Body of pancreas (tissue), 4 donors: ENCODE measurements at regions not wholly inside any gene's neighbourhood (a gene's known extent, or its start where the extent isn't known, plus 50 kb on each side); places are given as distances from the start of the nearest gene placed in this dataset.

Experiments used
- ATAC-seq: fragments of 150-250 bp; one replicate; pipeline ENCODE4 v1.9.1; 2016
- DNase-seq, 4 donors: peaks; one replicate each; pipeline ENCODE4 v3.0.0-alpha.2; 2019
- H3K27ac ChIP-seq, 4 donors: fragments of 200-600 bp; sonication (generic); 1 replicate in 3 of 4; 2 replicates in 1 of 4; pipeline versions ENCODE4 v1.5.1 to v1.6.1; 2016 to 2019; ENCODE audit warnings: mild to moderate bottlenecking in 1 of 4, mixed read lengths in 1 of 4, moderate library complexity in 1 of 4
- H3K27me3 ChIP-seq, 2 donors: fragments of 200-600 bp; sonication (generic); one replicate each; pipeline ENCODE4 v1.6.0; 2016; ENCODE audit warnings: mild to moderate bottlenecking in 1 of 2
- H3K36me3 ChIP-seq, 2 donors: fragments of 200-600 bp; sonication (generic); replicated peaks in 1 of 2; 2 replicates each; pipeline ENCODE4 v1.5.1; 2016; ENCODE audit warnings: low read depth in 2 of 2; ENCODE audit not compliant: insufficient read depth in 1 of 2
- H3K4me1 ChIP-seq: fragments of 200-600 bp; sonication (generic); one replicate; pipeline ENCODE4 v1.6.0; 2016
- H3K4me3 ChIP-seq, 2 donors: fragments of 200-600 bp; sonication (generic); 1 replicate in 1 of 2; 2 replicates in 1 of 2; pipeline ENCODE4 v1.5.1; 2016 to 2019
- H3K9me3 ChIP-seq, 3 donors: fragments of 200-600 bp; sonication (generic); 1 replicate in 2 of 3; 2 replicates in 1 of 3; pipeline ENCODE4 v1.5.1; 2016
- POLR2A ChIP-seq, 3 donors: fragments of 450-650 bp; IDR thresholded peaks; one replicate each; pipeline ENCODE4 v1.6.1; 2016; ENCODE audit warnings: antibody characterized with exemption in 3 of 3, mild to moderate bottlenecking in 2 of 3
- WGBS, 2 donors: methylation state at CpG; one replicate each; pipeline ENCODE4 v1.1.5; 2017; 5-methylcytosine and 5-hydroxymethylcytosine counted together
- intact Hi-C: fragments of 100-400 bp; cut with DNase I; formaldehyde crosslinking; loops from one replicate; pipeline ENCODE4 v1.15.1; 2023
- TF ChIP-seq, protein P1 (sequence below), 7 experiments: fragments of 450-650 bp in 4 of 7; fragments of 200-600 bp in 3 of 7; sonication (generic) in 3 of 7; IDR thresholded peaks; one replicate each; pipeline ENCODE4 v1.5.1; 2016 to 2019; ENCODE audit warnings: antibody characterized with exemption in 7 of 7

DNA sequence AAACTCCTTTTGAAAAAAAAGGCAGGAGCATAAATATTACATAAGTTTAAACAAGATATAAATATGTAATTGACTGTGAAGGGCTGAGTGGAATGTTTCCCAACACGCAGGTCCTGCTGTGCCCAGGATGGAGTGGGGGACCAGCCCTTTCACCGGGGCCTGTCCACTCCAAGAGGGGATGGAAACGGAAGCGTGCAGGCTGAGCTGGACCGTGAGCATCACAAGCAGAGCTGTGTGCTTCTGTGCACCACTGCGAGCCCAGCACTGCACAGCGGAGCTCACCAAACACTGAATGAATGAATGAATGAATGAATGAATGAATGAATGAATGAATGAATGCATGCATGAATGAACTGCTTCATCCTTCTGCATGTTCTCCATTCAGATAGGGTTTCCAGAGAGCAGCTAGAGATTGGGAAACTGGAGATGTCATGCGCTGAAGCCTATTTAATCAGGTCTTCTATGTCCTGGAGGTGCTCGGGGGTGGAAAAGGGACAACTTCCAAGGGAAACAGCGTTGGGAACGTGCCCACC, 157.7 kb downstream of the ANKRD60 start:
- H3K4me1 ChIP-seq, result no peaks in the 10 kb centered on the region
- no peaks in the 10 kb centered on the region for H3K9me3 ChIP-seq
- TF ChIP-seq POLR2A (IDR thresholded peaks at IDR 0.05), result no peak
- TF ChIP-seq, protein P1, sequence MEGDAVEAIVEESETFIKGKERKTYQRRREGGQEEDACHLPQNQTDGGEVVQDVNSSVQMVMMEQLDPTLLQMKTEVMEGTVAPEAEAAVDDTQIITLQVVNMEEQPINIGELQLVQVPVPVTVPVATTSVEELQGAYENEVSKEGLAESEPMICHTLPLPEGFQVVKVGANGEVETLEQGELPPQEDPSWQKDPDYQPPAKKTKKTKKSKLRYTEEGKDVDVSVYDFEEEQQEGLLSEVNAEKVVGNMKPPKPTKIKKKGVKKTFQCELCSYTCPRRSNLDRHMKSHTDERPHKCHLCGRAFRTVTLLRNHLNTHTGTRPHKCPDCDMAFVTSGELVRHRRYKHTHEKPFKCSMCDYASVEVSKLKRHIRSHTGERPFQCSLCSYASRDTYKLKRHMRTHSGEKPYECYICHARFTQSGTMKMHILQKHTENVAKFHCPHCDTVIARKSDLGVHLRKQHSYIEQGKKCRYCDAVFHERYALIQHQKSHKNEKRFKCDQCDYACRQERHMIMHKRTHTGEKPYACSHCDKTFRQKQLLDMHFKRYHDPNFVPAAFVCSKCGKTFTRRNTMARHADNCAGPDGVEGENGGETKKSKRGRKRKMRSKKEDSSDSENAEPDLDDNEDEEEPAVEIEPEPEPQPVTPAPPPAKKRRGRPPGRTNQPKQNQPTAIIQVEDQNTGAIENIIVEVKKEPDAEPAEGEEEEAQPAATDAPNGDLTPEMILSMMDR (IDR thresholded peaks at IDR 0.05), result no peak
- H3K4me3 ChIP-seq, result no peak overlapping the region
- no peaks in the 10 kb centered on the region for H3K36me3 ChIP-seq
- DNase-seq, result no peak
- whole genome bisulfite sequencing, 2 donors, result 55 to 67% methylated on average over 11 of the region's 11 CpGs
- ATAC-seq, result no peak
- H3K27ac ChIP-seq, result no peak overlapping the region
- intact Hi-C loops, result no loop called here
- no peaks in the 10 kb centered on the region for H3K27me3 ChIP-seq

DNA sequence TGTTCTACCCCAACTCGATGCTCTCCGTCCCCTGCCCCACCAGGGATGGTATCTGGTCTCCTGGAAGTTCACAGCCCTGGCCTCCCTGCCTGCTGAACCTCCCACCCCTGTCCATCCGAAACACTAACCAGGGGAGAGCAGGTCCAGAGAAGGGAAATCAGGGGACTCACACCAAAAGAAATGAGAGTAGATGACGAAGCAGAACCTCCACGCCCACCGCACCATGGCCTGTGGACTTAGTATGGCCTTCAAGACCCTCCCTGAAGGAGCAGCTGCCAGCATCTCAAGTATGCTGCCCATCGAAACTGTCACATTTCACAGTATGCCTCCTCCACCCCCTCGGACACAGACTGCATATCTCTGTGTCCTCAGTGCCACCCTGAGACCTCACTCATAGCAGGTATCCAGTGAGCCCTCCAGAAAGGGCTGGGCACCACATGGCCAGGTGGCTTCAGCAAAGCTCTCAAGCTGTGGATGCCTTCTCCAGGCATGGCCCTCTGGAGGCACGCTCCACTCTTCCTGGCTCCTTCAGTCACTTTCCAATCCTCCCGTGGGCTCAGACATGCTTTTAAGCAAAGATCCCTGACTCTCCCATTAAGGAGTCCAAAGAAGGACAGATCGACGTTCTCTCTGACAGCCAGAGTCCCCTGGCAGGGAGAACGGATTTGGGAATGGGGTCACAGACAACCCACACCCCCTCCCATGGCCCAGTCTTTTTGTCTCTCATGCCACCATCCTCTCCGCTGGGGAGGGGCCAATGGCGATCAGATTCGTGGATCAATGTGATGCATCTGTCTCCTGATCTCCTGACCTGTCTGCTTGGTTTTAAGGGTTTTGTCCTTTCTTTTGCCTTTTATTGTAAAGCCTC, 158.4 kb downstream of the ANKRD60 start:
- no peaks in the 10 kb centered on the region for H3K4me1 ChIP-seq
- no peak for ATAC-seq
- no peaks in the 10 kb centered on the region for H3K27me3 ChIP-seq
- intact Hi-C loops, result no loop called here
- DNase-seq, result no peak
- H3K9me3 ChIP-seq, result no peaks in the 10 kb centered on the region
- TF ChIP-seq, protein P1 (IDR thresholded peaks at IDR 0.05), result no peak
- TF ChIP-seq POLR2A (IDR thresholded peaks at IDR 0.05), result no peak
- 51 to 66% methylated on average over 16 of the region's 16 CpGs for WGBS, 2 donors
- H3K27ac ChIP-seq, result no peak overlapping the region
- no peak overlapping the region for H3K4me3 ChIP-seq
- no peaks in the 10 kb centered on the region for H3K36me3 ChIP-seq

DNA sequence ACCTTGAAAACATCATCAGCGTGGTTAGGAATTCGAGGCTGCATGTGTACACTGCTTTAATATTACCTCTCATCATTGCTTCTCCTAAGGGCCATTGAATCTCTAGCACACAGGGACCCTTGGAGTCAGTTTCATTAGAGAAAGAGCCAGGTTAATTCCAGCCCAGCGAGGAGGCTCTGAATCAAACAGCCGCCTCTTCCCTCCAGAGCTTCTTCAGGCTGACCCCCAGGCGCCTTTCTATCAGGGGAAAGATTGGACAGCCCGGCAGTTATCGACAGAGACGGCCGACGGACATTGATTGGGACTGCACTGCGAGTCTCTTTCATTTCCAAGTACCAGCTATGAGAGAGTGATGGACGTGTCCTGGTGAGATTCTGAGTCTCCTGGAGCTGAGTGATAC, 159.2 kb downstream of the ANKRD60 start:
- DNase-seq, result no peak
- Histone ChIP-seq H3K36me3 (no peaks in the 10 kb centered on the region), H3K4me1 (no peaks in the 10 kb centered on the region), H3K9me3 (no peaks in the 10 kb centered on the region), H3K27ac (no peak overlapping the region), H3K4me3 (no peak overlapping the region), H3K27me3 (no peaks in the 10 kb centered on the region)
- intact Hi-C loops, result no loop called here
- TF ChIP-seq, protein P1 (IDR thresholded peaks at IDR 0.05), result no peak
- TF ChIP-seq POLR2A (IDR thresholded peaks at IDR 0.05), result no peak
- 51 to 68% methylated on average over 12 of the region's 12 CpGs for WGBS, 2 donors
- ATAC-seq, result no peak

DNA sequence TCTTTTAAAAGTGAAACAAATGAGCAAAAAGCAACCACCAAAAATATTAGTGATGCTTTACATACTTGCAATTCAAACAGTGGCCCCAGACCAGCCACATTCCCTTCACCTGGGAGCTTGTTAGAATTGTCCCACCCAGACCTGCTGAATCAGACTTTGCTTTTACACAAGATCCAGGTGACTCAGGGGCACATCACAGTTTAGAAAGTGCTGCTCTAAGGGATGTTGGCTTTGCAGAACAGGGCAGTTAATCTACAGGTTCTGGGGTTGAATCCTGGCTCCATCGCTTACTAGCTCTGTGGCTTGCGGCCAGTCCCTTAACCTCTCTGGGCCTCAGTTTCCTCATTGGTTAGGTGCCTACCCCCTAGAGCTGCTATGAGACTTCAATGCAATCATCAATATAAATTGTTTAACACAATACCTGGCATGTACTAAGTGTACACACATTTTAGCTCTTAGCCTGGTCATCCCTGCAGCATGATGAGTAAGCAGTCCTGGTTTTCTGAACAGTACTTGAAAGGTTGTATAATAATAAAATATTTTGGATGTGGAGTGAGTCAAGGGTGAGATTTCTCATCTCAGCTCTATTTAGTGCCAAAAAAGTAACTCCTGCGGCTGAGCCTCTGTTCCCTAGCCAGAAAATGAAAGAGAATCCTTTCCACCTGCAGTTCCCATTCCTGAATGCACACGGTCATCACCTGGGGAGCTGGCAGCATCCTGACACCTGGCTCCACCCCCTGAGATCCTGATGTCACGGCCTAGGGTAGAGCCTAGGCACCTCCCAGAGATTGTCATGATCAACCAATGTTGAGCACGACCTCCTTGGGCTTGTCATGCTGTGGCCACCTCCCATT, 162.7 kb downstream of the ANKRD60 start:
- Histone ChIP-seq H3K36me3 (no peaks in the 10 kb centered on the region), H3K27me3 (no peaks in the 10 kb centered on the region), H3K9me3 (no peaks in the 10 kb centered on the region), H3K27ac (no peak overlapping the region), H3K4me1 (no peaks in the 10 kb centered on the region), H3K4me3 (no peak overlapping the region)
- DNase-seq, result no peak
- no peak for TF ChIP-seq POLR2A (IDR thresholded peaks at IDR 0.05)
- TF ChIP-seq, protein P1 (IDR thresholded peaks at IDR 0.05), result no peak
- WGBS, 2 donors, result 36 to 48% methylated on average over 6 of the region's 6 CpGs
- intact Hi-C loops, result no loop called here
- ATAC-seq, result peak; percentile 24
